HUES64 (cell line): ENCODE measurements at regions not wholly inside any gene's neighbourhood (a gene's known extent, or its start where the extent isn't known, plus 50 kb on each side); places are given as distances from the start of the nearest gene placed in this dataset.

ENCODE experiments used
- H3K27ac ChIP-seq: 2 replicates; pipeline ENCODE4 v1.7.0; 2013; ENCODE audit warnings: low read depth, low read length, inconsistent platforms
- H3K27me3 ChIP-seq: 2 replicates; pipeline ENCODE4 v1.6.1; 2013; ENCODE audit warnings: mild to moderate bottlenecking, low read length; ENCODE audit not compliant: insufficient read depth
- H3K36me3 ChIP-seq: 2 replicates; pipeline ENCODE4 v1.6.1; 2013; ENCODE audit warnings: mild to moderate bottlenecking, low read length; ENCODE audit not compliant: insufficient read depth
- H3K4me1 ChIP-seq: 2 replicates; pipeline ENCODE4 v1.6.1; 2013; ENCODE audit warnings: mild to moderate bottlenecking, low read length, moderate library complexity; ENCODE audit not compliant: insufficient read depth
- H3K4me3 ChIP-seq: 2 replicates; pipeline ENCODE4 v1.5.1; 2013; ENCODE audit warnings: mild to moderate bottlenecking, low read length, moderate library complexity
- H3K9ac ChIP-seq: 2 replicates; pipeline ENCODE4 v1.6.1; 2013; ENCODE audit warnings: mild to moderate bottlenecking, low read depth, low read length
- H3K9me3 ChIP-seq: 2 replicates; pipeline ENCODE4 v1.6.1; 2013; ENCODE audit warnings: low read depth, low read length; ENCODE audit not compliant: insufficient read depth
- WGBS: fragments of 150-250, 120-280 bp; methylation state at CpG from one replicate; pipeline ENCODE4 v1.1.7; 2013; ENCODE audit warnings: missing lambda C conversion rate; 5-methylcytosine and 5-hydroxymethylcytosine counted together

- no peak overlapping the region for H3K4me3 ChIP-seq
- H3K4me1 ChIP-seq: no peaks in the 10 kb centered on the region
- no peak overlapping the region for H3K9ac ChIP-seq
- WGBS: 93% methylated on average over 6 of the region's 6 CpGs
- no peaks in the 10 kb centered on the region for H3K27me3 ChIP-seq
- H3K36me3 ChIP-seq: no peaks in the 10 kb centered on the region
- no peak overlapping the region for H3K27ac ChIP-seq
- no peaks in the 10 kb centered on the region for H3K9me3 ChIP-seq
Observed at GRCh38 chr7:97466999-97467740, 264.7 kb upstream of the TAC1 start.

GRCh38 chr7:97468493-97468892, 263.4 kb upstream of the TAC1 start:
- H3K27me3 ChIP-seq: no peaks in the 10 kb centered on the region
- no peak overlapping the region for H3K27ac ChIP-seq
- no peaks in the 10 kb centered on the region for H3K4me1 ChIP-seq
- no peak overlapping the region for H3K9ac ChIP-seq
- H3K9me3 ChIP-seq: no peaks in the 10 kb centered on the region
- WGBS: 92% methylated on average over 3 of the region's 3 CpGs
- H3K36me3 ChIP-seq: no peaks in the 10 kb centered on the region
- H3K4me3 ChIP-seq: no peak overlapping the region

GRCh38 chr7:97470726-97471125, 261.2 kb upstream of the TAC1 start:
- no peak overlapping the region for H3K4me3 ChIP-seq
- 93% methylated on average over 5 of the region's 5 CpGs for WGBS
- no peaks in the 10 kb centered on the region for H3K36me3 ChIP-seq

GRCh38 chr7:97471491-97471890, 260.4 kb upstream of the TAC1 start:
- H3K27me3 ChIP-seq: no peaks in the 10 kb centered on the region
- no peak overlapping the region for H3K9ac ChIP-seq
- no peaks in the 10 kb centered on the region for H3K9me3 ChIP-seq
- no peaks in the 10 kb centered on the region for H3K4me1 ChIP-seq
- 87% methylated on average over 3 of the region's 3 CpGs for WGBS
- no peaks in the 10 kb centered on the region for H3K36me3 ChIP-seq
- no peak overlapping the region for H3K4me3 ChIP-seq
- no peak overlapping the region for H3K27ac ChIP-seq

More at GRCh38 chr7:97470726-97471125, 261.2 kb upstream of the TAC1 start:
- H3K4me1 ChIP-seq: no peaks in the 10 kb centered on the region
- H3K27me3 ChIP-seq: no peaks in the 10 kb centered on the region
- no peak overlapping the region for H3K9ac ChIP-seq
- H3K9me3 ChIP-seq: no peaks in the 10 kb centered on the region
- no peak overlapping the region for H3K27ac ChIP-seq

GRCh38 chr7:97479740-97480290, 252.1 kb upstream of the TAC1 start:
- H3K9ac ChIP-seq: no peak overlapping the region
- WGBS: 70% methylated on average over 5 of the region's 6 CpGs
- no peaks in the 10 kb centered on the region for H3K36me3 ChIP-seq
- no peaks in the 10 kb centered on the region for H3K4me1 ChIP-seq
- H3K9me3 ChIP-seq: no peaks in the 10 kb centered on the region
- no peak overlapping the region for H3K4me3 ChIP-seq
- no peaks in the 10 kb centered on the region for H3K27me3 ChIP-seq
- no peak overlapping the region for H3K27ac ChIP-seq

- WGBS: 93% methylated on average over 3 of the region's 3 CpGs
- no peak overlapping the region for H3K4me3 ChIP-seq
Observed at GRCh38 chr7:97480772-97481390, 251.0 kb upstream of the TAC1 start.

GRCh38 chr7:97495487-97495886, 236.4 kb upstream of the TAC1 start:
- Histone ChIP-seq H3K9me3 (no peaks in the 10 kb centered on the region), H3K9ac (no peak overlapping the region), H3K4me1 (no peaks in the 10 kb centered on the region)

More at GRCh38 chr7:97480772-97481390, 251.0 kb upstream of the TAC1 start:
- no peaks in the 10 kb centered on the region for H3K36me3 ChIP-seq
- no peak overlapping the region for H3K9ac ChIP-seq
- no peaks in the 10 kb centered on the region for H3K4me1 ChIP-seq
- no peaks in the 10 kb centered on the region for H3K9me3 ChIP-seq
- H3K27me3 ChIP-seq: no peaks in the 10 kb centered on the region
- H3K27ac ChIP-seq: no peak overlapping the region

GRCh38 chr7:97499204-97499603, 232.7 kb upstream of the TAC1 start:
- no peak overlapping the region for H3K4me3 ChIP-seq
- H3K27me3 ChIP-seq: no peaks in the 10 kb centered on the region
- 61% methylated on average over 1 of the region's 1 CpG for WGBS

More at GRCh38 chr7:97495487-97495886, 236.4 kb upstream of the TAC1 start:
- no peaks in the 10 kb centered on the region for H3K27me3 ChIP-seq
- 89% methylated on average over 2 of the region's 2 CpGs for WGBS
- H3K36me3 ChIP-seq: no peaks in the 10 kb centered on the region
- H3K4me3 ChIP-seq: no peak overlapping the region
- H3K27ac ChIP-seq: no peak overlapping the region

GRCh38 chr7:97503367-97504094, 228.4 kb upstream of the TAC1 start:
- WGBS: 91% methylated on average over 10 of the region's 10 CpGs
- Histone ChIP-seq H3K9me3 (no peaks in the 10 kb centered on the region), H3K27ac (no peak overlapping the region), H3K4me1 (peaks cover 4% of the 10 kb centered on the region; the same call in 1 of the 2 replicates), H3K36me3 (no peaks in the 10 kb centered on the region), H3K9ac (no peak overlapping the region), H3K27me3 (no peaks in the 10 kb centered on the region), H3K4me3 (no peak overlapping the region)

More at GRCh38 chr7:97499204-97499603, 232.7 kb upstream of the TAC1 start:
- Histone ChIP-seq H3K36me3 (no peaks in the 10 kb centered on the region), H3K4me1 (no peaks in the 10 kb centered on the region), H3K9ac (no peak overlapping the region), H3K27ac (no peak overlapping the region), H3K9me3 (no peaks in the 10 kb centered on the region)

GRCh38 chr7:97506728-97507127, 225.2 kb upstream of the TAC1 start:
- Histone ChIP-seq H3K9me3 (no peaks in the 10 kb centered on the region), H3K27ac (no peak overlapping the region), H3K4me3 (no peak overlapping the region), H3K36me3 (no peaks in the 10 kb centered on the region), H3K27me3 (no peaks in the 10 kb centered on the region), H3K9ac (no peak overlapping the region), H3K4me1 (peaks cover 4% of the 10 kb centered on the region; the same call in 1 of the 2 replicates)
- 61% methylated on average over 3 of the region's 3 CpGs for WGBS
